Medulla oblongata (tissue), 1 donor: ENCODE measurements at regions not wholly inside any gene's neighbourhood (a gene's known extent, or its start where the extent isn't known, plus 50 kb on each side); places are given as distances from the start of the nearest gene placed in this dataset.

Source experiments
- DNase-seq: peaks from one replicate; pipeline ENCODE4 v3.0.0-alpha.2; 2015; ENCODE audit errors: extremely low spot score

- DNase-seq, result no peak
Measured at GRCh38 chr5:159422361-159422760, 92.1 kb upstream of the IL12B start.

- DNase-seq, result no peak
Measured at GRCh38 chr5:159422910-159423309, 92.6 kb upstream of the IL12B start.

DNA sequence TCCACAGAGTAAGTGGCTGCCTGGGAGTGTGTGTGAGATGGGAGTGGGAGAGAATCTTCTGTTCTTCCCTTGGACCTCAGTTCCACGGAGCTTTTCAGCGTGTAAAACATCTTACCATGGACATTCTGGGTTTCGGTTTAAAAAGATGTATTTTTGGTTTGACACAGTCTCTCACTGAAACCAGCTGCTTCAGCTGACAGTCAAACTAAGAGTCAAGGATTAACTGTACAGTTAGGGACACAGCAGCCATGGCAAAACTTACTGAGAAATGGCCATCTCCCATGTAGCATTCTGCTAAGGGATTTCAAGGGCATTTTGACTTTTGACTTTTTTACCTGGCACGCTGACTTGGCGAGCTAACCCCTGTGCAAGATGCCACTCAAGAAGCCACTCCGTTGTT, 93.8 kb upstream of the IL12B start:
- DNase-seq, result no peak

- no peak for DNase-seq
Measured at GRCh38 chr5:159426694-159427093, 96.4 kb upstream of the IL12B start.

- peak; percentile 30 for DNase-seq
Measured at GRCh38 chr5:159427180-159428012, 97.1 kb upstream of the IL12B start.

DNA sequence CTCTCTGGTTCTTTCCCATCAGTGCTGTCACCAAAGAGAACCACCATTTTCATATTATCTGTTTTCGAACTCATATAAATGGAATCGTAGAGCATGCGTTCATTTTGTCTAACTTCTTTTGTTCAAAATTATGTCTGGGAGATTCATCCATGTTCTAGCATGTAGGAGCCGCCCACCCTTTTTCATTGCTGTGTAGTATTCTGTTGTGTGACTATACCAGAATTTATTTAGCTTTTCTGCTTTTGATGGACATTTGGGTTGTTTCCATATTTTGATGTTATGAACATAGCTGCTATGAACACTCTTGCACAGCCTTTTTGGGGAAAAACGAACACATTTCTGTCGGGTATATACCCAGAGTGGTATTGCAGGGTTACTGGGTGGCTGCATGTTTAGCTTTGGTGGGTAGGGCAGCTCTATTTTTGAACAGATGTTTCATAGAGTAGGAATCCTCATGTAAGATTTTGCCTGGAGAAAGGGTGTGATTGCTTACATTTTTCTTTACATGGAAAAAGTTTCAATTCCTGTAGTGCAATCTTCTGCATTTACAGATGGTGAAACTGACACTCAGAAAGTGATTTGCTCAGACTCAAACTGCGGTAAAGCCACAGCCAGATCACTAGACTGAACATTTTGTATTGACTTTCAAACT, 100.2 kb upstream of the IL12B start:
- no peak for DNase-seq

DNA sequence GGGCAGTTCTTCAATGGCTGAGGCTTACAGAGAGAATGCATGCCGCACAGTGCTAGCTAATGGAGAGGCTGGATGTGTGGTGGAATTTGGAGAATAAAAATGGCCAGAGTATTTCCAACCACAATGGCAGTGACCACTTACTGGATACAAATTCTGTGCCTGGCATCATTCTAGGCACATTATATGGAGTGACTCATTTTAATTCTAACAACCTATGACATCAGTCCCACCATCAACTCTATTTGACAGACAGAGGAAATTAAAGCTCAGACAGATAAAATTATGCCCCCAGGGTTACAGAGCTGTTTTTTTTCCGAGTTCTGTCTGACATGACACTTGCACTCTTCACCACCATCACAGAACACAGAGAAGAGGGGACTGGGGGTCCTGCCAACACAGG, 105.6 kb upstream of the IL12B start:
- DNase-seq, result no peak

DNA sequence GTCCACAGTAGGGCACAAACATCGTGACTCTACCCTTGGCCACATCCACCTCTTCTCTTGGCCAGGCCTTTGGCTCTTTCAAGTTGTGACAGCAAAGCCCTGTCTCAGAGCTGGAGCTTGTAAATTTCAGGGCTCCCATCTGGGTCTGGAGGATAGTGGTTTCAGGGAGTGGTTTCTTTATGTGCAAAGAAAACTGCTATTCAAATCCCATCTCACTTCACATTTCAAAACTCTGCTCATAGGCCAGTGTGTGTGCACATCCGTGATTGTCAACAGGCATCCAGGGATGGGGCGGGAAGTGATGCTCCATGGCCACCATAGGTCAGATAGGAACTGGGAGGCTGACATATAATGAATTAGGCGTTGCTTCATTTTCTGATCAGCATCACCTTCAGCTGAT, 107.8 kb upstream of the IL12B start:
- no peak for DNase-seq

- DNase-seq, result no peak
Measured at GRCh38 chr5:159439002-159439401, 108.7 kb upstream of the IL12B start.

GRCh38 chr5:159440235-159440634, 109.9 kb upstream of the IL12B start:
- no peak for DNase-seq

- DNase-seq, result no peak
Measured at GRCh38 chr5:159440968-159441367, 110.7 kb upstream of the IL12B start.

DNA sequence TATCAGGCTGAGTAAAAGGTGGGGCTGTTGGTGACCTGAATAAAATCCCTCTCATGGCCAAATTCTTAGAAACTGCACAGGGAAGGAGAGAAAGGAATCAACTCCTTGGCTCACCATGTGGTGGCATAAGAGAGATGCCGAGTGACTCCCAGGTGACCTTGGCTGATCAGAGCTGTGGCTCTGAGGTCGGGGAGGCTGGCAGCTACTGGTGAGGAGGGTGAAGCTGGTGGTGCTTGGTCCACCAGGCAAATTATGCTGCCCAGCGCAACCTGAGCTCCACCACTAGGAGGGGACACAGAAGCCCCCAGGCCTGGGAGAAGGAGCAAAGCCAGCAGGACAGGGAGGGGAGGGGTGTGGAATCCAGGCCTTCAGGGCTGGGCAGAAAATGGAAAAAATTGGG, 111.2 kb upstream of the IL12B start:
- no peak for DNase-seq

- no peak for DNase-seq
Measured at GRCh38 chr5:159442206-159442850, 112.0 kb upstream of the IL12B start.

- peak; percentile 69 for DNase-seq
Measured at GRCh38 chr5:159444441-159445082, 114.3 kb upstream of the IL12B start.

DNA sequence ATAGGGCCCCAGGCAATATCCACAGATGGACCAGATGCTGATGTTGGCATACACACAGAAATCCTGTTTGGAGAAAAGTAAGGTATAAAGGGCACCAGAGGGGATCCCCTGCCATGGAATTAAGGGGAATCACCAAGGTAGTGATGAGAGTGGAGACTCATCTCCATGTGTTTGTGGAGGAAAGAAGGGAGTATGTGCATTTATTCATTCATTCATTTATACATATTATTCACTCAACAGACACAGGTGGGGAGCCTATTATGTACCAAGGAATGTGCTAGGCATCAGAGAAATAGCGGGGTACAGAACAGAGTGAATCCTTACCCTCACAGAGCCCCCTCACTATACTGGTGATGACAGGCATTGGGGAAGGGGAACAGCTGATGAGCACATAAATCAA, 116.8 kb upstream of the IL12B start:
- DNase-seq, result no peak

DNA sequence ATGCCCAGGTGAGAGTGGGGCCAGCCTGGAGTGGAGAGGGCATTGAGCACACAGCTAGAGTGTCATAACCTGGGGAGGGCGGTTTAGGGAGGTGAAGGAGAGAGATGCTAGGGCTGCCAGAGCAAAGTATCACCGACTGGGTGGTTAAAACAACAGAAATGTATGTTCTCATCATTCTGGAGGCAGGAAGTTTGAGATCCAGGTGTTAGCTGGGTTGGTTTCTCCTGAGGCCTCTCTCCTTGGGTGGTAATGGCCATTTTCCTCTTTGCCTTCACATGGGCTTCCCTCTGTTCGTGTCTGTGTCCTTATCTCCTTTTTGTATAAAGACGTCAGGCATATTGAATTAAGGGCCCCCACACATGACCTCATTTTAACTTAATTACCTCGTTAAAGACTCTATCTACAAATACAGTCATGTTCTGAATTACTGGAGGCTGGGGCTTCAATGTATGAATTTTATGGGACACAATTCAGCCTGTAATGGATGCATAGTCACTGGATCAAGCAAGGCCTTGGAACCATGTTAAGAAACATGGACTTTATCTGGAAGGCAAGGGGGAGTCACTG, 118.6 kb upstream of the IL12B start:
- DNase-seq, result no peak

DNA sequence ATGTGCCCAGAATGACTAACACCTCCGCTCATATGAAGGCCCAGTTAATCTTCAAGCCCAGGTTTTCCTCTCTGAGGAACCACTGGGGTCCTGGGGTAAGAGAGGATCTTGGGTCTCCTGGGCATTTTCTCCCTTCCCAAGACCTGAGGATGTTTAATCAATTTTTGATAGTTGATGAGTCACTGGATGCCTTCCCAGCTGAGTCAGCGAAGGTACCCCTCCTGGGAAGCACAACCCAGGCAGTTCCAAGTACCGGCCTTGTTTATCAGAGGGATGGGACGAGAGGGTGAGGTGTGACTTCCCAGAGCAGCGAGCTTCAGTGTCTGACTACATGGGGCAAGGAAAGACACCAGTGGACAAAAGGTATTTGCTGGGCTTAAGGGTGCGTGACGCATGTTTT, 119.6 kb upstream of the IL12B start:
- no peak for DNase-seq

GRCh38 chr5:159450417-159450816, 120.1 kb upstream of the IL12B start:
- DNase-seq, result no peak

DNA sequence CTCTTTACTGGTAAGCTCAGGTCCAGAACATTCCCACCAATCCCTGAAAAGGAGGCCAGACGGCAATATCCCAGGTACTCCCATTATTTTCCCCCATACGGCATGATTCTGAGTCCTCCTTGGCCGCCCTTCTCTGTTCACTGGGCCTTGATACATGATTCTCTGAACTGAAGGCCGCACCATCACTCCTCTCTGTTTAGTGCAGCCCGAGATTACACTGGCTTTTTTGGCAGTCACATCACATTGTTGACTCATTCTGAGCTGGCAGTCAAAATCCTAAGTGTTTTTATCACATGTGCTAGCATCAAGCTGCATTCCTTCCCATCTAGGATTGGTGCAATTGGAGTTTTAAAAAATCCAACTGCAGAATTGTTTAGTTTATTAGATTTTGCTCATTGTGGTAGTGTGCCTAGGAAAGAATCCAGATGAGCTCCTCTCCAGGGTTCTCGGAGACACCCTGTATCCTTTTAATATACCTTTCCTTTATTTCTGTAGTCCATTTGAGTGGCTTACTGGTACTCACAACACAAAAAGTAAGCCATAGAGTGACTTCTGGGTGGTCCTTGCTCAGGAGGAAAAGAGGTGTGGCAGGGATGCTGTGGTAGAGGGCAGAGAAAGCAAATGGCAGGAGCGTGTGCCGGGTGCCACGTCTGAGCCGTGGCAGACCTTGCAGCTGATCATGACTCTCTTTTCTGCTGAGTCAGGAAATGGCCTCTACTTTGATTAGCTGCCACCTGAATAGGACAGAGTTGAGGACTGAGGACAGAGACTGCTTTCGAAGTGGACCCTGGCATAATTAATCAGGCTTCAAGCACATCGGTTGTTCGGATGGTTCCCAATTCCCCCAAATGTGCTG, 121.1 kb upstream of the IL12B start:
- peak; percentile 23 for DNase-seq

GRCh38 chr5:159452480-159453167, 122.3 kb upstream of the IL12B start:
- peak; percentile 58 for DNase-seq

GRCh38 chr5:159453209-159453608, 122.9 kb upstream of the IL12B start:
- DNase-seq, result no peak
